Activated B cell treated with CpG ODN at 0.5 μM for 24 hours (primary cell): ENCODE measurements at regions not wholly inside any gene's neighbourhood (a gene's known extent, or its start where the extent isn't known, plus 50 kb on each side); places are given as distances from the start of the nearest gene placed in this dataset.

Experiments used
- ATAC-seq: fragments of 200-7000 bp; cut with Tn5 transposase; one replicate; pipeline ENCODE4 v1.10.0; 2021; ENCODE audit warnings: low read depth, mild to moderate bottlenecking, moderate library complexity
- CTCF ChIA-PET: fragments of 350-600 bp; sonication (Branson Sonifier 250); formaldehyde crosslinking; loops from one replicate; lab custom pipeline; 2021; ENCODE audit warnings: antibody characterized with exemption; lab: Charles Lee
- POLR2A ChIA-PET: fragments of 350-600 bp; sonication (Branson Sonifier 250); formaldehyde crosslinking; loops from one replicate; lab custom pipeline; 2021; ENCODE audit warnings: antibody characterized with exemption; lab: Charles Lee
- DNase-seq: peaks from one replicate; pipeline ENCODE4 v3.0.0; 2022
- H3K27ac Mint-ChIP-seq: one replicate; pipeline ENCODE4 v1.8.0; 2020; ENCODE audit warnings: mixed read lengths
- H3K27me3 Mint-ChIP-seq: one replicate; pipeline ENCODE4 v1.8.0; 2021; ENCODE audit warnings: mixed read lengths
- H3K36me3 Mint-ChIP-seq: one replicate; pipeline ENCODE4 v1.8.0; 2021; ENCODE audit warnings: low read depth, mixed read lengths
- H3K4me1 Mint-ChIP-seq: one replicate; pipeline ENCODE4 v1.8.0; 2021; ENCODE audit warnings: mixed read lengths
- H3K4me3 Mint-ChIP-seq: one replicate; pipeline ENCODE4 v1.8.0; 2020; ENCODE audit warnings: mild to moderate bottlenecking, mixed read lengths
- H3K9me3 Mint-ChIP-seq: one replicate; pipeline ENCODE4 v1.8.0; 2020; ENCODE audit warnings: mixed read lengths
- intact Hi-C: fragments of 100-400 bp; cut with micrococcal nuclease; formaldehyde crosslinking; loops from one replicate; pipeline ENCODE4 v1.15.1; 2024
- TF ChIP-seq, protein P1 (sequence below): fragments of 200-600 bp; IDR thresholded peaks from one replicate; pipeline ENCODE4 v1.8.0; 2022; ENCODE audit warnings: antibody characterized with exemption, mild to moderate bottlenecking

DNA sequence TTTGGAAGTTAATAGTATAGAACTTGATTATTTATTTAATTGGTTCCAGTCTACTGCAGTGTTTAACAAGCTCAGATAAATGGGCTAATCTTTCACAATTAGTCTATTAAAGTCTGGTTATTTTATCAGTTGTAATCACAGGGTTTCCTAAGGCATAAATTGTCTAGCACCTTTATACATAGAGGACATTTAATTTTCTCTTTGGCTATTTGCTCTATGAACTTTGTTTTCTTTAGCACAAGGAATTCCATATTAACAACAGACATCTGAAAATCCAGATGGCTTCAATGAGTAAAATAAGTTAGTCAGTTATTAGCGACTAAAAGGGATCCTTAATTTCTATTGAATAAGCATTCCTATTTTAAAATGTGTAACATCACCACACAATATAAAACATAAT lies 1350.8 kb upstream of the SLC10A2 start:
- ChIA-PET CTCF (no interaction called here), POLR2A (no interaction called here)
- ATAC-seq (no peak), DNase-seq (no peak)
- Mint-ChIP-seq H3K4me1 (no peaks in the 10 kb centered on the region), H3K27me3 (no peaks in the 10 kb centered on the region), H3K27ac (no peak overlapping the region), H3K36me3 (no peaks in the 10 kb centered on the region), H3K9me3 (no peaks in the 10 kb centered on the region), H3K4me3 (no peak overlapping the region)
- intact Hi-C loops: no loop called here
- TF ChIP-seq, protein P1, sequence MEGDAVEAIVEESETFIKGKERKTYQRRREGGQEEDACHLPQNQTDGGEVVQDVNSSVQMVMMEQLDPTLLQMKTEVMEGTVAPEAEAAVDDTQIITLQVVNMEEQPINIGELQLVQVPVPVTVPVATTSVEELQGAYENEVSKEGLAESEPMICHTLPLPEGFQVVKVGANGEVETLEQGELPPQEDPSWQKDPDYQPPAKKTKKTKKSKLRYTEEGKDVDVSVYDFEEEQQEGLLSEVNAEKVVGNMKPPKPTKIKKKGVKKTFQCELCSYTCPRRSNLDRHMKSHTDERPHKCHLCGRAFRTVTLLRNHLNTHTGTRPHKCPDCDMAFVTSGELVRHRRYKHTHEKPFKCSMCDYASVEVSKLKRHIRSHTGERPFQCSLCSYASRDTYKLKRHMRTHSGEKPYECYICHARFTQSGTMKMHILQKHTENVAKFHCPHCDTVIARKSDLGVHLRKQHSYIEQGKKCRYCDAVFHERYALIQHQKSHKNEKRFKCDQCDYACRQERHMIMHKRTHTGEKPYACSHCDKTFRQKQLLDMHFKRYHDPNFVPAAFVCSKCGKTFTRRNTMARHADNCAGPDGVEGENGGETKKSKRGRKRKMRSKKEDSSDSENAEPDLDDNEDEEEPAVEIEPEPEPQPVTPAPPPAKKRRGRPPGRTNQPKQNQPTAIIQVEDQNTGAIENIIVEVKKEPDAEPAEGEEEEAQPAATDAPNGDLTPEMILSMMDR: no peak

DNA sequence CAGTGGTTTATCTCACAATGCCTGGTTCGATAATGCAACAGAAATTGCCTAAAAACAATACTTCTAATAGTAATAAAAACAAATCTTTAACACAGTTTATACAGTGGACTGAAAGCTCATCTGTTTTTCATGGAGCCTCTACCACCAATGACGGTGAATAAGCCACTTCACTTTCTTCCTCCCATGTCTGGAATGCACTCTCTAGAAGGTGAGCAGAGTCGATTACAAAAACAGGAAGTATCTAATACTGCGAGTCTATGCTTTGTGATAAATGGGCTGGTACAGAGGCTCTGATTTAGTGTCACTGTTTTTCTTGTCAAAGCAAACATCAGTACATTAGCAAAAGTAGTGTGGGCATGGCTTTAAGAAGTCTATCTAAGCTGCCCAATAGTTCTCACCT lies 1348.6 kb upstream of the SLC10A2 start:
- Mint-ChIP-seq H3K4me3 (no peak overlapping the region), H3K27ac (no peak overlapping the region), H3K9me3 (no peaks in the 10 kb centered on the region), H3K4me1 (no peaks in the 10 kb centered on the region), H3K27me3 (no peaks in the 10 kb centered on the region), H3K36me3 (no peaks in the 10 kb centered on the region)
- intact Hi-C loops: no loop called here
- DNase-seq (no peak), ATAC-seq (no peak)
- TF ChIP-seq, protein P1: no peak
- CTCF ChIA-PET: no interaction called here
- POLR2A ChIA-PET: no interaction called here

DNA sequence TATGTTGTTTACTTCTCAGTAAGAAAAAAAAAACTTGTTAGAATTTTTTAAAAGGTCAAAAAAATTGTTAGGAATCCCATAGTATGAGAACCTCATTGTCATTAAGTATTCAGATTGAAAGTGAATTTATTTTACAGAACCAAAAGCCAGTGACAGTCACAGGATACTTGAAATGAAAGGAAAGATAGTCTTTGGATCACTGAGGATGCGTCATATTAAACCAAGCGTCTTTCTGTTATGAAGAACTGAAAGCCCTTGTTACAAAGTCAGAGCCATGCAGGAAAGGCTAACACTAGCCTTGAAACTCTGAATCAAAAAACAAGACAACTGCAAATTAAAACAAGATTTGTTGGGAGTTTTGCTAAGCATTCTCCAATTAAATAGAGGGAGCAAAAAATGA lies 1348.0 kb upstream of the SLC10A2 start:
- CTCF ChIA-PET: no interaction called here
- no peaks in the 10 kb centered on the region for H3K9me3 Mint-ChIP-seq
- TF ChIP-seq, protein P1: no peak
- no peaks in the 10 kb centered on the region for H3K27me3 Mint-ChIP-seq
- ATAC-seq: no peak
- intact Hi-C loops: no loop called here
- no peak overlapping the region for H3K4me3 Mint-ChIP-seq
- no peaks in the 10 kb centered on the region for H3K36me3 Mint-ChIP-seq
- no peak overlapping the region for H3K27ac Mint-ChIP-seq
- H3K4me1 Mint-ChIP-seq: no peaks in the 10 kb centered on the region
- POLR2A ChIA-PET: no interaction called here
- no peak for DNase-seq

- H3K9me3 Mint-ChIP-seq: no peaks in the 10 kb centered on the region
- DNase-seq (no peak), ATAC-seq (no peak)
- TF ChIP-seq, protein P1: no peak
- ChIA-PET CTCF (no interaction called here), POLR2A (no interaction called here)
- H3K4me1 Mint-ChIP-seq: no peaks in the 10 kb centered on the region
- no peaks in the 10 kb centered on the region for H3K36me3 Mint-ChIP-seq
- intact Hi-C loops: no loop called here
- no peak overlapping the region for H3K27ac Mint-ChIP-seq
- no peaks in the 10 kb centered on the region for H3K27me3 Mint-ChIP-seq
- no peak overlapping the region for H3K4me3 Mint-ChIP-seq
Observed at GRCh38 chr13:104411141-104411765, 1345.0 kb upstream of the SLC10A2 start.

DNA sequence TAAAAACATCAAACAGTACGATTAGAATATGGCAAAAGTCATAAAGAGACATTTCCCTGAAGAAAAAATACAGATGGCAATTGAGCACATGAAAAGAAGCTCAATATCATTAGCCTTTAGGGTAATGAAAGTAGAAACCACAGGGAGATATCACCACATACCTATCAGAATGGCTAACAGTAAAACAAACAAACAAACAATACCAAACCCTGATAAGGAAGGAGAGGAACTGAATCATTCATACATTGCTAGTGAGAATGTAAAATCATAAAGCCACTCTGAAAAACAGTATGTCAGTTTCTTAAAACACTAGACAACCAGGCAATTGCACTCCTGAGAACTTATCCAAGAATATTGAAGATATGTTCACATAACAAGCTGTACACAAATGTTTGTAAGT lies 1342.5 kb upstream of the SLC10A2 start:
- POLR2A ChIA-PET: no interaction called here
- CTCF ChIA-PET: no interaction called here
- Mint-ChIP-seq H3K36me3 (no peaks in the 10 kb centered on the region), H3K27me3 (no peaks in the 10 kb centered on the region), H3K4me3 (no peak overlapping the region), H3K9me3 (no peaks in the 10 kb centered on the region), H3K27ac (no peak overlapping the region), H3K4me1 (no peaks in the 10 kb centered on the region)
- DNase-seq: no peak
- intact Hi-C loops: no loop called here
- TF ChIP-seq, protein P1: no peak
- no peak for ATAC-seq
